ENCODE measurements at regions not wholly inside any gene's neighbourhood (a gene's known extent, or its start where the extent isn't known, plus 50 kb on each side); places are given as distances from the start of the nearest gene placed in this dataset.
A peak's percentile ranks its signal among the peaks of the same experiment; 100 is the strongest.

DNA sequence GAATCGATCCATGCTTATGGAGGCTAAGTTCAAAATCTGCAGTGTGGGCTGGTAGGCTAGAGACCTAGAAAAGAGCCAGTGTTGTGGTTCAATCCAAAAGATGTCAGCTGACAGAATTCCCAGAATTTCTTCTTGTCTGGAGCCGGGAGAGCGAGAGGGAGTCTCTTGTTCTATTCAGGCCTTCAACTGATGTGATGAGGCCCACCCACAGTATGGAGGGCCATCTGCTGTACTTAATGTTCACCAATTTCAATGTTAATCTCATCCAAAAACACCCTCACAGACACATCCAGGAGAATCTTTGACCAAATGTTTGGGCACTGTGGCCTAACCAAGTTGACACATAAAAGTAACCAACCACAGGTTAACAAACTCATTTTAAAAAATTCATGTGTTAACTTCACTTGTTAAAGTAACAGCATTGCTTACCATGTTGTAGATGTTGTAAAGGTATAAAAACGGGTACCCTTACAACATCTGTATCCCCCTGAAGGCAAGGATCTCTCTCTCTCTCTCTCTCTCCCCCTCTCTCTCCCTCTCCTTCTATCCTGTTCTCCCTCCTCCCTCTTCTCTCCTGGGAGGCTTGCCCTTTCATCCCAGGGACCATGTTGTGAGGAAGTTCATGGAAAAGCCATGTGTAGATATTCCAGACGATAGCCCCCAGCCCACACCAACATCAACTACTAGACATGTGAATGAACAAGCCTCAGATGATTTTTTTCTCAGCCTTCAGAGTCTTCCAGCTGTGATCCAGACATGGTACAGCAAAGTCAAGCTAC is 66.4 kb upstream of the CHD2 start:
- no peak for DNase-seq (ENCODE audit: low read depth)
- TF ChIP-seq, protein P1, sequence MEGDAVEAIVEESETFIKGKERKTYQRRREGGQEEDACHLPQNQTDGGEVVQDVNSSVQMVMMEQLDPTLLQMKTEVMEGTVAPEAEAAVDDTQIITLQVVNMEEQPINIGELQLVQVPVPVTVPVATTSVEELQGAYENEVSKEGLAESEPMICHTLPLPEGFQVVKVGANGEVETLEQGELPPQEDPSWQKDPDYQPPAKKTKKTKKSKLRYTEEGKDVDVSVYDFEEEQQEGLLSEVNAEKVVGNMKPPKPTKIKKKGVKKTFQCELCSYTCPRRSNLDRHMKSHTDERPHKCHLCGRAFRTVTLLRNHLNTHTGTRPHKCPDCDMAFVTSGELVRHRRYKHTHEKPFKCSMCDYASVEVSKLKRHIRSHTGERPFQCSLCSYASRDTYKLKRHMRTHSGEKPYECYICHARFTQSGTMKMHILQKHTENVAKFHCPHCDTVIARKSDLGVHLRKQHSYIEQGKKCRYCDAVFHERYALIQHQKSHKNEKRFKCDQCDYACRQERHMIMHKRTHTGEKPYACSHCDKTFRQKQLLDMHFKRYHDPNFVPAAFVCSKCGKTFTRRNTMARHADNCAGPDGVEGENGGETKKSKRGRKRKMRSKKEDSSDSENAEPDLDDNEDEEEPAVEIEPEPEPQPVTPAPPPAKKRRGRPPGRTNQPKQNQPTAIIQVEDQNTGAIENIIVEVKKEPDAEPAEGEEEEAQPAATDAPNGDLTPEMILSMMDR (IDR thresholded peaks at IDR 0.05; ENCODE audit: insufficient read depth, low read length), result no peak

GRCh38 chr15:92839696-92840095 is 60.4 kb upstream of the CHD2 start:
- TF ChIP-seq, protein P1 (IDR thresholded peaks at IDR 0.05; ENCODE audit: insufficient read depth, low read length), result no peak
- no peak for DNase-seq (ENCODE audit: low read depth)
- no peak overlapping the region for H3K4me3 ChIP-seq (ENCODE audit: low read depth, low read length)

More for the DNA sequence above, 66.4 kb upstream of the CHD2 start:
- H3K4me3 ChIP-seq (ENCODE audit: low read depth, low read length), result no peak overlapping the region

DNA sequence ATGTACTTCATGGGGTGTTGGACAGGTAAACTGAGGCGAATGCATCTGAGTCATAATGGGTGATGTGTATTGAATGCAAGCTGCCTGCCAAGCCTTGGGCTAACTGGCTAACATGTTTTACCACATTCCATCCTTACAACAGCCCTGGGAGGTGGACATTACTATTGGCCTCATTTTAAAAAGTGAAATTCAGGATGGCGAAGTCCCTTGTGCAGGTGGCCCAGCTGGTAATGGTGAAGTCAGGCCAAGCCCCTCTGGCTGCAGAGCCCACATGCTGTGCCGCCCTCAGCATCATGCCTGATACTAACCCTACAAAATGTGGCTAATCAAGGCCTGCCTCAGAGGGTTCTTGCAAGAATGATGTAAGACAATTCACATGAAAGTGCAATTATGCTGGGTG is 60.0 kb upstream of the CHD2 start:
- H3K4me3 ChIP-seq (ENCODE audit: low read depth, low read length), result no peak overlapping the region
- TF ChIP-seq, protein P1 (IDR thresholded peaks at IDR 0.05; ENCODE audit: insufficient read depth, low read length), result no peak
- DNase-seq (ENCODE audit: low read depth), result no peak

GRCh38 chr15:92843326-92843725 is 56.8 kb upstream of the CHD2 start:
- H3K4me3 ChIP-seq (ENCODE audit: low read depth, low read length), result no peak overlapping the region
- TF ChIP-seq, protein P1 (IDR thresholded peaks at IDR 0.05; ENCODE audit: insufficient read depth, low read length), result no peak
- no peak for DNase-seq (ENCODE audit: low read depth)

GRCh38 chr15:92843814-92844213 is 56.3 kb upstream of the CHD2 start:
- DNase-seq (ENCODE audit: low read depth), result no peak
- TF ChIP-seq, protein P1 (IDR thresholded peaks at IDR 0.05; ENCODE audit: insufficient read depth, low read length), result no peak
- H3K4me3 ChIP-seq (ENCODE audit: low read depth, low read length), result no peak overlapping the region

- TF ChIP-seq, protein P1 (IDR thresholded peaks at IDR 0.05; ENCODE audit: insufficient read depth, low read length), result no peak
- H3K4me3 ChIP-seq (ENCODE audit: low read depth, low read length), result no peak overlapping the region
- peak; percentile 70 for DNase-seq (ENCODE audit: low read depth)
Measured at GRCh38 chr15:92845126-92845508, 55.0 kb upstream of the CHD2 start.

GRCh38 chr15:92846741-92847140 is 53.4 kb upstream of the CHD2 start:
- peak; percentile 57 for DNase-seq (ENCODE audit: low read depth)
- H3K4me3 ChIP-seq (ENCODE audit: low read depth, low read length), result no peak overlapping the region
- TF ChIP-seq, protein P1 (IDR thresholded peaks at IDR 0.05; ENCODE audit: insufficient read depth, low read length), result no peak

Measured in fibroblast of the aortic adventitia (primary cell).